ENCODE measurements at regions not wholly inside any gene's neighbourhood (a gene's known extent, or its start where the extent isn't known, plus 50 kb on each side); places are given as distances from the start of the nearest gene placed in this dataset.

- H3K4me3 ChIP-seq (ENCODE audit: low read length in 2 of 2) = no peak overlapping the region
- H3K9me3 ChIP-seq (ENCODE audit: control insufficient read depth in 2 of 2, low read length in 2 of 2) = no peaks in the 10 kb centered on the region
- no peak overlapping the region for H3K27ac ChIP-seq (ENCODE audit: low read depth in 2 of 2, low read length in 2 of 2)
- no peak overlapping the region for H3K9ac ChIP-seq (ENCODE audit: low read depth in 1 of 2, low read length in 2 of 2)
- H3K36me3 ChIP-seq (ENCODE audit: control insufficient read depth in 2 of 2, insufficient read depth in 2 of 2, low read length in 2 of 2) = no peaks in the 10 kb centered on the region
- no peaks in the 10 kb centered on the region for H3K27me3 ChIP-seq (ENCODE audit: control insufficient read depth in 2 of 2, insufficient read depth in 2 of 2, low read length in 2 of 2)
- H3K4me1 ChIP-seq (ENCODE audit: control insufficient read depth in 2 of 2, insufficient read depth in 2 of 2, low read length in 2 of 2) = no peaks in the 10 kb centered on the region
Observed at GRCh38 chr17:6326483-6326882, 108.4 kb downstream of the AIPL1 start.

GRCh38 chr17:6325741-6326140 is 109.2 kb downstream of the AIPL1 start:
- Histone ChIP-seq H3K4me1 (ENCODE audit: control insufficient read depth in 2 of 2, insufficient read depth in 2 of 2, low read length in 2 of 2) (no peaks in the 10 kb centered on the region), H3K27me3 (ENCODE audit: control insufficient read depth in 2 of 2, insufficient read depth in 2 of 2, low read length in 2 of 2) (no peaks in the 10 kb centered on the region), H3K4me3 (ENCODE audit: low read length in 2 of 2) (no peak overlapping the region), H3K9me3 (ENCODE audit: control insufficient read depth in 2 of 2, low read length in 2 of 2) (no peaks in the 10 kb centered on the region), H3K9ac (ENCODE audit: low read depth in 1 of 2, low read length in 2 of 2) (no peak overlapping the region), H3K36me3 (ENCODE audit: control insufficient read depth in 2 of 2, insufficient read depth in 2 of 2, low read length in 2 of 2) (no peaks in the 10 kb centered on the region), H3K27ac (ENCODE audit: low read depth in 2 of 2, low read length in 2 of 2) (no peak overlapping the region)

GRCh38 chr17:6325051-6325450 is 109.9 kb downstream of the AIPL1 start:
- H3K36me3 ChIP-seq (ENCODE audit: control insufficient read depth in 2 of 2, insufficient read depth in 2 of 2, low read length in 2 of 2) = no peaks in the 10 kb centered on the region
- no peaks in the 10 kb centered on the region for H3K9me3 ChIP-seq (ENCODE audit: control insufficient read depth in 2 of 2, low read length in 2 of 2)
- no peaks in the 10 kb centered on the region for H3K4me1 ChIP-seq (ENCODE audit: control insufficient read depth in 2 of 2, insufficient read depth in 2 of 2, low read length in 2 of 2)
- H3K4me3 ChIP-seq (ENCODE audit: low read length in 2 of 2) = no peak overlapping the region
- no peaks in the 10 kb centered on the region for H3K27me3 ChIP-seq (ENCODE audit: control insufficient read depth in 2 of 2, insufficient read depth in 2 of 2, low read length in 2 of 2)
- no peak overlapping the region for H3K9ac ChIP-seq (ENCODE audit: low read depth in 1 of 2, low read length in 2 of 2)
- H3K27ac ChIP-seq (ENCODE audit: low read depth in 2 of 2, low read length in 2 of 2) = no peak overlapping the region

- no peak overlapping the region for H3K4me3 ChIP-seq (ENCODE audit: low read length in 2 of 2)
- H3K9me3 ChIP-seq (ENCODE audit: control insufficient read depth in 2 of 2, low read length in 2 of 2) = no peaks in the 10 kb centered on the region
- no peaks in the 10 kb centered on the region for H3K27me3 ChIP-seq (ENCODE audit: control insufficient read depth in 2 of 2, insufficient read depth in 2 of 2, low read length in 2 of 2)
- no peak overlapping the region for H3K27ac ChIP-seq (ENCODE audit: low read depth in 2 of 2, low read length in 2 of 2)
- H3K9ac ChIP-seq (ENCODE audit: low read depth in 1 of 2, low read length in 2 of 2) = no peak overlapping the region
- H3K36me3 ChIP-seq (ENCODE audit: control insufficient read depth in 2 of 2, insufficient read depth in 2 of 2, low read length in 2 of 2) = no peaks in the 10 kb centered on the region
- H3K4me1 ChIP-seq (ENCODE audit: control insufficient read depth in 2 of 2, insufficient read depth in 2 of 2, low read length in 2 of 2) = no peaks in the 10 kb centered on the region
Observed at GRCh38 chr17:6323626-6324356, 111.1 kb downstream of the AIPL1 start.

- no peaks in the 10 kb centered on the region for H3K36me3 ChIP-seq (ENCODE audit: control insufficient read depth in 2 of 2, insufficient read depth in 2 of 2, low read length in 2 of 2)
- H3K4me1 ChIP-seq (ENCODE audit: control insufficient read depth in 2 of 2, insufficient read depth in 2 of 2, low read length in 2 of 2) = no peaks in the 10 kb centered on the region
- no peaks in the 10 kb centered on the region for H3K27me3 ChIP-seq (ENCODE audit: control insufficient read depth in 2 of 2, insufficient read depth in 2 of 2, low read length in 2 of 2)
- H3K4me3 ChIP-seq (ENCODE audit: low read length in 2 of 2) = no peak overlapping the region
- H3K9ac ChIP-seq (ENCODE audit: low read depth in 1 of 2, low read length in 2 of 2) = no peak overlapping the region
- H3K9me3 ChIP-seq (ENCODE audit: control insufficient read depth in 2 of 2, low read length in 2 of 2) = no peaks in the 10 kb centered on the region
- no peak overlapping the region for H3K27ac ChIP-seq (ENCODE audit: low read depth in 2 of 2, low read length in 2 of 2)
Observed at GRCh38 chr17:6322316-6322715, 112.6 kb downstream of the AIPL1 start.

GRCh38 chr17:6314311-6314710 is 120.6 kb downstream of the AIPL1 start:
- H3K4me3 ChIP-seq (ENCODE audit: low read length in 2 of 2) = no peak overlapping the region
- H3K4me1 ChIP-seq (ENCODE audit: control insufficient read depth in 2 of 2, insufficient read depth in 2 of 2, low read length in 2 of 2) = no peaks in the 10 kb centered on the region
- no peak overlapping the region for H3K27ac ChIP-seq (ENCODE audit: low read depth in 2 of 2, low read length in 2 of 2)
- no peaks in the 10 kb centered on the region for H3K36me3 ChIP-seq (ENCODE audit: control insufficient read depth in 2 of 2, insufficient read depth in 2 of 2, low read length in 2 of 2)
- no peak overlapping the region for H3K9ac ChIP-seq (ENCODE audit: low read depth in 1 of 2, low read length in 2 of 2)
- no peaks in the 10 kb centered on the region for H3K9me3 ChIP-seq (ENCODE audit: control insufficient read depth in 2 of 2, low read length in 2 of 2)
- H3K27me3 ChIP-seq (ENCODE audit: control insufficient read depth in 2 of 2, insufficient read depth in 2 of 2, low read length in 2 of 2) = no peaks in the 10 kb centered on the region

- Histone ChIP-seq H3K9me3 (ENCODE audit: control insufficient read depth in 2 of 2, low read length in 2 of 2) (no peaks in the 10 kb centered on the region), H3K36me3 (ENCODE audit: control insufficient read depth in 2 of 2, insufficient read depth in 2 of 2, low read length in 2 of 2) (no peaks in the 10 kb centered on the region), H3K9ac (ENCODE audit: low read depth in 1 of 2, low read length in 2 of 2) (no peak overlapping the region), H3K27me3 (ENCODE audit: control insufficient read depth in 2 of 2, insufficient read depth in 2 of 2, low read length in 2 of 2) (no peaks in the 10 kb centered on the region), H3K27ac (ENCODE audit: low read depth in 2 of 2, low read length in 2 of 2) (no peak overlapping the region), H3K4me1 (ENCODE audit: control insufficient read depth in 2 of 2, insufficient read depth in 2 of 2, low read length in 2 of 2) (no peaks in the 10 kb centered on the region), H3K4me3 (ENCODE audit: low read length in 2 of 2) (no peak overlapping the region)
Observed at GRCh38 chr17:6313835-6314234, 121.1 kb downstream of the AIPL1 start.

- peaks cover 0 to 3% of the 10 kb centered on the region in 2 donors for H3K27me3 ChIP-seq (ENCODE audit: control insufficient read depth in 2 of 2, insufficient read depth in 2 of 2, low read length in 2 of 2)
- H3K27ac ChIP-seq (ENCODE audit: low read depth in 2 of 2, low read length in 2 of 2) = no peak overlapping the region
- no peaks in the 10 kb centered on the region for H3K9me3 ChIP-seq (ENCODE audit: control insufficient read depth in 2 of 2, low read length in 2 of 2)
- H3K9ac ChIP-seq (ENCODE audit: low read depth in 1 of 2, low read length in 2 of 2) = no peak overlapping the region
- H3K4me1 ChIP-seq (ENCODE audit: control insufficient read depth in 2 of 2, insufficient read depth in 2 of 2, low read length in 2 of 2) = no peaks in the 10 kb centered on the region
- H3K4me3 ChIP-seq (ENCODE audit: low read length in 2 of 2) = no peak overlapping the region
- H3K36me3 ChIP-seq (ENCODE audit: control insufficient read depth in 2 of 2, insufficient read depth in 2 of 2, low read length in 2 of 2) = no peaks in the 10 kb centered on the region
Observed at GRCh38 chr17:6306820-6307219, 128.1 kb downstream of the AIPL1 start.

GRCh38 chr17:6305613-6306360 is 129.1 kb downstream of the AIPL1 start:
- H3K27me3 ChIP-seq (ENCODE audit: control insufficient read depth in 2 of 2, insufficient read depth in 2 of 2, low read length in 2 of 2) = peaks cover 0 to 3% of the 10 kb centered on the region in 2 donors
- H3K4me3 ChIP-seq (ENCODE audit: low read length in 2 of 2) = no peak overlapping the region
- no peaks in the 10 kb centered on the region for H3K4me1 ChIP-seq (ENCODE audit: control insufficient read depth in 2 of 2, insufficient read depth in 2 of 2, low read length in 2 of 2)
- H3K36me3 ChIP-seq (ENCODE audit: control insufficient read depth in 2 of 2, insufficient read depth in 2 of 2, low read length in 2 of 2) = no peaks in the 10 kb centered on the region
- no peak overlapping the region for H3K9ac ChIP-seq (ENCODE audit: low read depth in 1 of 2, low read length in 2 of 2)
- no peak overlapping the region for H3K27ac ChIP-seq (ENCODE audit: low read depth in 2 of 2, low read length in 2 of 2)
- H3K9me3 ChIP-seq (ENCODE audit: control insufficient read depth in 2 of 2, low read length in 2 of 2) = no peaks in the 10 kb centered on the region

- no peak overlapping the region for H3K27ac ChIP-seq (ENCODE audit: low read depth in 2 of 2, low read length in 2 of 2)
- H3K9ac ChIP-seq (ENCODE audit: low read depth in 1 of 2, low read length in 2 of 2) = no peak overlapping the region
- H3K4me3 ChIP-seq (ENCODE audit: low read length in 2 of 2) = no peak overlapping the region
- H3K4me1 ChIP-seq (ENCODE audit: control insufficient read depth in 2 of 2, insufficient read depth in 2 of 2, low read length in 2 of 2) = no peaks in the 10 kb centered on the region
- H3K36me3 ChIP-seq (ENCODE audit: control insufficient read depth in 2 of 2, insufficient read depth in 2 of 2, low read length in 2 of 2) = no peaks in the 10 kb centered on the region
- H3K27me3 ChIP-seq (ENCODE audit: control insufficient read depth in 2 of 2, insufficient read depth in 2 of 2, low read length in 2 of 2) = peaks cover 0 to 3% of the 10 kb centered on the region in 2 donors
- no peaks in the 10 kb centered on the region for H3K9me3 ChIP-seq (ENCODE audit: control insufficient read depth in 2 of 2, low read length in 2 of 2)
Observed at GRCh38 chr17:6304894-6305612, 129.9 kb downstream of the AIPL1 start.
